ENCODE measurements at regions not wholly inside any gene's neighbourhood (a gene's known extent, or its start where the extent isn't known, plus 50 kb on each side); places are given as distances from the start of the nearest gene placed in this dataset.
A peak's percentile ranks its signal among the peaks of the same experiment; 100 is the strongest.

- DNase-seq (ENCODE audit: low read depth): no peak
Measured at GRCh38 chr6:133752129-133752528, 136.8 kb upstream of the TCF21 start.

- DNase-seq (ENCODE audit: low read depth): no peak
Measured at GRCh38 chr6:133753756-133754155, 135.2 kb upstream of the TCF21 start.

DNA sequence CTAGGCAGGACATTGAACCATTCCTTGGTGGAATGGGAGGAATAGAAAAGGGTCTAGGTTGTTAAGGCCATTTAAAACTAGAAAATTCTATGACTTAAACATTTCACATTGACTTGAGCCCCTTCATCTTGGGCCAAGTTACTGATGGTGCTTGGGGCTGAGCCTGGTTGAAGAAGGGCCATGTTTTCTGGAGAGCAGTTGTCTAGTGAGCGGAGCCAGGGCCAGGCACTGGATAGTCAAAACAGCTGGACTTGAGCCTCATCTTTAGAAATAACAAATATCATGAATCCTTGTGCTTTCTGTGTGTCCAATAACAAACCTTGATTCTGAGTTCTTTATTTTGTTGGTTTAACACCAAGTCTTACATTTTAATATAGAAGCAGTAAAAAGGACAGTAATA is 134.6 kb upstream of the TCF21 start:
- DNase-seq (ENCODE audit: low read depth): no peak

DNA sequence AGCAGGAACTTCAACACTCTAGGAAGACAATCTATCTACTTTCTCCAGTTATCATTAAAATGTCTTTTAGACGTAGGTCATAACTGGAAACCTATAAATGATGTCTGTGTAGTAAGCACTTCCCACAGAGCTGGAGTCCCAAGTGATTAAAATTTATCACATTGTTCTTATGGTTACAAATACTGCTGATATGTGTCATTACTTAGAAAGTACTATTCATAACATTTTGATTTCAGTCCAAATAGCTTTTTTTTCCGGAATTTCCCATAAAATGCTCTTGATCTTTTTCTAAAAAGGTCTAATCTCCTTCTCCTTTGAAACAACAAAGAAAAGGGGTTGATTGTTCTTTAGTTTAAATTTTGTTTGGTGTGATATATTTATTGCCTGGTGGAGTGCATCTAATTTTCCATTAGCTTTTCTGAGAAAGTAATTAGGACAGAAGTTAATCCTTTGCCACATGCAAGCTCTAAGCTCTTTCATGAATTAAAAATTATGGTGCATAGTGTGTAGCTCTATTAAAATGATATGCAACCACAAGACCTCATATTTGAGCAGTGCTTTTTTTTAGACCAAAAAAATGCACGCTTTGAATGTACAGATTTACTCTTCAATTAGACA is 132.7 kb upstream of the TCF21 start:
- DNase-seq (ENCODE audit: low read depth): peak; percentile 43

- no peak for DNase-seq (ENCODE audit: low read depth)
Measured at GRCh38 chr6:133757335-133757734, 131.6 kb upstream of the TCF21 start.

GRCh38 chr6:133758815-133759335 is 130.0 kb upstream of the TCF21 start:
- DNase-seq (ENCODE audit: low read depth): no peak

- no peak for DNase-seq (ENCODE audit: low read depth)
Measured at GRCh38 chr6:133759524-133759923, 129.4 kb upstream of the TCF21 start.

GRCh38 chr6:133761706-133762105 is 127.2 kb upstream of the TCF21 start:
- DNase-seq (ENCODE audit: low read depth): peak; percentile 70

GRCh38 chr6:133764008-133764753 is 124.7 kb upstream of the TCF21 start:
- peak; percentile 57 for DNase-seq (ENCODE audit: low read depth)

DNA sequence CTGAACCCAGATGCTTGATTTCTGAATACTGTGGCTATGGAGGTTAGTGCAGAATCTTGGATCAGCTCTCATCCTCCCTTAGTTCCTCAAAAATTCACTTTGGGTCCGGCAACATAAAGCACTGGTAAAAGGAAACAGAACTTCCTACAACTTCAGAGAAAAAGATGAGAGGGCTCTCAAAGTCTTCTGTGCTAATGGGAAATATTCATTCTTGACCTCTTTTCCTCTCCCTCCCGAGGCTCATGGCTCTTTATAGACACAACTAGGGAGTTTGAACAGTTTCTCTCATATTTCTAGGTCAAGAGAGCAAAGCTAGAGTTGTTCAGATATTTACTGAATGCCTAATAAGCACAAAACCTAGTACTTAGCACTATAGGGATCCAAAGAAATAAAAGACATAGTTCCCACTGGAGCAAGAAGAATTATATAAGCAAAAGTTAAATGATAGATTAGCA is 124.1 kb upstream of the TCF21 start:
- DNase-seq (ENCODE audit: low read depth): no peak

DNA sequence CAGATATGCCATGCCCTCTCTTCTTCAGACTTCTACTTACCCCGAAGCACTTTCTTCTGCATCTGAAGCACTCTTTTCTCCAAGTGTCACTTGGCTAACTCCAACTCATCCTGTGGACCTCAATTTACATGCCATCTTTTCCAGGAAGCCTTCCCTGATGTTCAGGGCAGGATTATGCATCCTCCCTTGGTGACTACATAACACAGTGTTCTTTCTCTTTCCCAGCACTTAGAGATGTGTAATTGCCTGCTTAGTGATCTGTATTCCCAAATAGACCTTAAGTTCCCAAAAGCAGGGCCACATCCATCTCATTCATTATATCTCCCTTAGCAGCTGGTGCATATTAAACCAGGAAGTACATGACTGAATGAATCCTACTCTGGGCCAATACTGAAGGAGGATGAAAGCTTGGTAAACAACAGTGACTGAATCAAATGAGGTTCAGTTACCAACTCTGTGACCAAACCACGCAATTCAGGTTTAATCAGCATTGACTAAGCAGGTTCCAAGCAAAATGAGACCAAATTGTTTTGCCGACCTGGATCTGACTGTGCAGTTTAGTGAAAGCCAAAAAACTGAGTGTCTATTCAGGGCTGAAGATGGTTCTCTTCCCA is 121.4 kb upstream of the TCF21 start:
- no peak for DNase-seq (ENCODE audit: low read depth)

DNA sequence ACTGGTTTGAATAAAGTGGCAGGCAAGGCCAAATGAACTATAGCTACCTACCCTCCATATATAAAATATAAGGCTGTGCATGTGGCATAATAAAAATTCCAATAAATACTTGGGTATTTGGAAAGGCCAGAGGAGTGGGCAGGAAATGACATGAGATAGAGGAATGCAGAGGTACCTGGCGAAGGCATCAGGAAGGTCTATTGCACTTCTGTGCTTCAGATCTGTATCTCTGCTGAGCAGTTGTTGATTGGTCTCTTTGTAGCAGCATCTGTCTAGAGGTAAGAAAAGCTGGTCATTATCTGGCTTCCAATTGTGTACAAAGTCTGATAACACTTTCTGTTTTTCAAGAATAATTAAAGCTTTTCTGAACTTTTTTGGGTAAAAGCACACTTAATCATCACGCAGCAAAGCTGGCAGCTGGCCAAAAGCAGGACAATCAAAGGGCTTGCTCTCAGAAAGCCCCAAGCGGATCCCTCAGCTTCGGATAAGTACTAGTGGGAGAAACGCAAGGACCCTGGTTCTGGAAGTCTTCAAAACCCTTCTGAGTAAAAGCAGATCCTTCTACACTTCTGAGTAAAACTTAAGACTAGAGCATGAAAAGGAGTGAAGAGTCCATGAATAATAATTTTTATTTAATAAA is 120.1 kb upstream of the TCF21 start:
- DNase-seq (ENCODE audit: low read depth): no peak

GRCh38 chr6:133769463-133769862 is 119.5 kb upstream of the TCF21 start:
- peak; percentile 30 for DNase-seq (ENCODE audit: low read depth)

GRCh38 chr6:133772567-133772966 is 116.3 kb upstream of the TCF21 start:
- DNase-seq (ENCODE audit: low read depth): peak; percentile 46

DNA sequence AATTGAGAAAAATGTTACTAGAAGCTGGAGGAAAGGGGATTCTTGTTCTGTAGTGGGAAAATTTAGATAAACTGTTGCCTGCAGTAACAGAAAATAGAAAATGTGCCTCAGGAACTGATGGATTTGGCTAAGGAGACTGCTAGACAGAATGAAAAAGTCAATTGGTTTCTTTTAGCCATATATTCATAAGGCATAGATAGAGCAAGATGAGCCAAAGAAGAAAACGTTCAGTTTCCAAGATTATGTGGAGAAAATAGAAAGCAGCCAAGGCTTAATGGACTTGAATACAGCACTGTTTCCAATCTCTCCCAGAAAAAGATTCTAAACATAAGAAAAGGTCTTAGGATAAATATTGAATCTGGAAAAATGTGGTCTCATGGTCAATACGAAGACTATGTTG is 115.1 kb upstream of the TCF21 start:
- no peak for DNase-seq (ENCODE audit: low read depth)

DNA sequence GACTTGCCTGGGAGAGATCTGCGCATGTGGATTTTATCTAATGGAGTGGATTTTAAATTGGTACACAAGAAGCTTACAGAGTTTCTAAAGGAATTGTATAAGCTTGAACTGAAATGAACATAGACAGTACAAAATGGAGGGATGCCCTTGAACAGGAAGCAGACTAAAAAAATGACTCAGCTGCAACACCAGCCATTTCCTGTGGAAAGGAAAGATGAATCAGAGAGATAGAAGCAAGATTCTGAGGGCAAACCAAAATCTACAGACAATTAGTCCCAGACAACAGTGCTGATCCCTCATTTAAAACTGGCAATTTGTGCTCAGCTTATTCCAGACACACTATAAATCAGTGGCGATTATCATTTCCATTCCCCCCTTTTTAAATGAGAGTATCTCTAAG is 114.6 kb upstream of the TCF21 start:
- peak; percentile 27 for DNase-seq (ENCODE audit: low read depth)

- peak; percentile 76 for DNase-seq (ENCODE audit: low read depth)
Measured at GRCh38 chr6:133778414-133779130, 110.3 kb upstream of the TCF21 start.

GRCh38 chr6:133779916-133780695 is 108.8 kb upstream of the TCF21 start:
- DNase-seq (ENCODE audit: low read depth): no peak

GRCh38 chr6:133786016-133786415 is 102.9 kb upstream of the TCF21 start:
- no peak for DNase-seq (ENCODE audit: low read depth)

DNA sequence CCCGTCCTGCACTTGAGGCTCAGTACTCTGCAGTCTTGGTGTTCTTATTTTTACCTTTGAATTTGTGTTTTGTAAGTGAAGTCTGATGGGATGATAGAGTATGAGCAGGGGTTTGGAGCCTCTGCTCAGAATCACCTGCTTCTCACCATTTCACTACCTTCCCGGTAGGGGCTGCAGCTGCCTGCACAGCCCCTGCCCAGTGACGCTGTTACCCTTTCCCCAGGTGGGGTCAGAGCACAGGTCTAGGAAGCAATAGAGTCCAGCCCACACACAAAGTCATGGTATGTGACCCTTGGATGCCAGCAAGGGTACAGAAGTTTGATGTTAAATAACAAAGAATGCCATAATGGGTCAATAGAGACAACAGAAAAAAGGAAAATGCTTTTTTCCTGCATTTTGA is 101.8 kb upstream of the TCF21 start:
- DNase-seq (ENCODE audit: low read depth): no peak

Measured in myocyte (in vitro differentiated cells).